Activated CD8-positive, alpha-beta T cell treated with anti-CD3 and anti-CD28 coated beads, Interleukin-2, amount 10 ng/mL, durations not matched to agents 7 days and 5 days (primary cell): ENCODE measurements at regions not wholly inside any gene's neighbourhood (a gene's known extent, or its start where the extent isn't known, plus 50 kb on each side); places are given as distances from the start of the nearest gene placed in this dataset.

Experiments
- ATAC-seq: fragments of 150-1000 bp; cut with Tn5 transposase; one replicate; pipeline ENCODE4 v1.10.0; 2021; ENCODE audit warnings: moderate library complexity
- CTCF ChIA-PET: fragments of 350-600 bp; sonication (Branson Sonifier 250); formaldehyde crosslinking; loops from one replicate; lab custom pipeline; 2021; ENCODE audit warnings: antibody characterized with exemption; lab: Charles Lee
- POLR2A ChIA-PET: fragments of 350-600 bp; sonication (Branson Sonifier 250); formaldehyde crosslinking; loops from one replicate; lab custom pipeline; 2021; ENCODE audit warnings: antibody characterized with exemption; lab: Charles Lee
- DNase-seq: peaks from one replicate; pipeline ENCODE4 v3.0.0-alpha.2; 2020
- H3K27ac Mint-ChIP-seq: one replicate; pipeline ENCODE4 v1.8.0; 2021; ENCODE audit warnings: mild to moderate bottlenecking, mixed read lengths
- H3K27me3 Mint-ChIP-seq: one replicate; pipeline ENCODE4 v1.8.0; 2021; ENCODE audit warnings: low read depth, mixed read lengths
- H3K36me3 Mint-ChIP-seq: one replicate; pipeline ENCODE4 v1.8.0; 2021; ENCODE audit warnings: low read depth, mixed read lengths
- H3K4me1 Mint-ChIP-seq: one replicate; pipeline ENCODE4 v1.8.0; 2021; ENCODE audit warnings: low read depth, mixed read lengths
- H3K4me3 Mint-ChIP-seq: one replicate; pipeline ENCODE4 v1.8.0; 2021; ENCODE audit warnings: mild to moderate bottlenecking, mixed read lengths
- H3K9me3 Mint-ChIP-seq: one replicate; pipeline ENCODE4 v1.8.0; 2022; ENCODE audit warnings: mixed read lengths; ENCODE audit not compliant: insufficient read depth

DNA sequence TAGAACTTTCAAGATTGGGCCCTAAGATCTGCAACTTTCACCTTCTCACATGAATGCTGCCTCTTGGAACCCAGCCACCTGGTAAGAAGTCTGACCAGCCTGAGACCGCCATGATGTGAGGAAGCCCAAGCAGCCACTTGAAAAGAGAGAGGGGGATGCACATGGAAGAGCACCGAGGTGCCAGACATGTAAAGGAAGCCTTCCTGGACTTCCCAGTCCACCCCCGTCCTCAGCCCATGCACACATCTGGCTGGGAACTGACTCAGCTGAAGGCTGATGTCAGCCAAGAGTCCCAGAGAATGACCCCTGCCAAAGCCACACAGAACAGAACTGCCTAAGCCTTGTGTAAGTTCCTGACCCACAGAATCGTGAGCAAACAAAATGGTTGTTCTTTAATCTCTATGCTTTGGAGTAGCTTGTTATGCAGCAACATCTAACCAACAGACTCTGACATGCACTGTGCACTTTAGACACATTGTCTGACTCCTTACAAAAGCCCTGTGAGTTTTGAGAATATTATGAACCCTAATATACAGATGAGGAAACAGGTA, 86.7 kb downstream of the RMI2 start:
- POLR2A ChIA-PET, result interaction anchor here (1.2 kb wide), 1 partner anchor 29 kb away, joined by 3 read pairs; no protein-coding TSS in a partner anchor
- H3K9me3 Mint-ChIP-seq, result no peaks in the 10 kb centered on the region
- ATAC-seq (no peak), DNase-seq (no peak)
- no peaks in the 10 kb centered on the region for H3K4me1 Mint-ChIP-seq
- CTCF ChIA-PET, result interaction anchor here (2.4 kb wide), 1 partner anchor 24 kb away, joined by 9 read pairs; no protein-coding TSS in a partner anchor
- H3K27ac Mint-ChIP-seq, result no peak overlapping the region
- H3K27me3 Mint-ChIP-seq, result peaks cover 3% of the 10 kb centered on the region
- H3K4me3 Mint-ChIP-seq, result no peak overlapping the region
- H3K36me3 Mint-ChIP-seq, result no peaks in the 10 kb centered on the region

DNA sequence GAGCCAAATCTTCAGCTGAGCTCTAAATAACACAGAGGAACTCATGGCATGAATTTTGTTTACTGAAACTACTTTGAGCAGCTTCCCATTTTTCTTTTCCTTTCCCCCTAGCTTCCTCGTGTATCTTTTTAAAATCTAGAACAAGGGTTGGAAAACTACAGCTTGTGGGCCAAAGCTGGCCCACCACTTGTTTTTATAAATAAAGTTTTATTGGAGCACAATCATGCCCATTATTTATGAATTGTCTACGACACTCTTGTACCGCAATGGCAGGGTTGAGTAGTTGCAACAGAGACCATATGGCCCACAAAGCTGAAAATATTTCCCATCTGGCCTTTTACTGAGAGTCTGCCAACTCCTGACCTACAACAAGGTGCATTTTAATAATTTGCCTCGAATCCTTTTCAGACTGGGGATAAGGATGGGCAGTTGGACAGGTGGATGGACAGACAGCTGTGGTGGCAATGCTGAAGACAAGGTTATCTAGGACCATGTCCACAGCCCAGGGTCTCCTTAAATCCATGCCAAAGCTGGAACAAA, 87.7 kb downstream of the RMI2 start:
- DNase-seq (no peak), ATAC-seq (no peak)
- no peaks in the 10 kb centered on the region for H3K36me3 Mint-ChIP-seq
- H3K27me3 Mint-ChIP-seq, result peaks cover 3% of the 10 kb centered on the region
- ChIA-PET CTCF (interaction anchor here (2.1 to 2.4 kb wide), 2 partner anchors 25 to 37 kb away, joined by 4 to 9 read pairs; no protein-coding TSS in a partner anchor), POLR2A (interaction anchor here (1.2 kb wide), 1 partner anchor 28 kb away, joined by 3 read pairs; no protein-coding TSS in a partner anchor)
- no peaks in the 10 kb centered on the region for H3K9me3 Mint-ChIP-seq
- no peaks in the 10 kb centered on the region for H3K4me1 Mint-ChIP-seq
- no peak overlapping the region for H3K4me3 Mint-ChIP-seq
- no peak overlapping the region for H3K27ac Mint-ChIP-seq

DNA sequence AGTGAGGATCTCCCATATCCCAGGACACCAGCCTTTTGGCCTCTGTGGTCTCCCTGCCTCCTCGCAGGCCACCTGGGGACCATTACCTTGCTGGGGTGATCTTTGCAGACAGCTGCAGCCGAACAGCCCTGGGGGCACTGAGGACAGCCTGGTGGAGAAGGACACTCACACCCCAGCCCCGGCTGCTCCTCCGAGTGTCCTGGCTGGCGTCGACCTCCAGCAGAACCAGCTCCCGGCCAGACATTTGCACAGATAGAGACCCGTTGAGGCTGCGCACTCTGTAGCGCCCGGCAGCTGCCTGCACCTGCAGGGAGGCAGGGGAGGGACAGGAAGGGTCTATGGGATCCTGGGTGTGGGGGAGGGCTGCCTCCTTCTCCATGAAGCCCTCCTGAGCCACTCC, 90.3 kb downstream of the RMI2 start:
- DNase-seq, result no peak
- Mint-ChIP-seq H3K27me3 (peaks cover 3% of the 10 kb centered on the region), H3K4me1 (no peaks in the 10 kb centered on the region), H3K4me3 (no peak overlapping the region), H3K36me3 (no peaks in the 10 kb centered on the region), H3K27ac (no peak overlapping the region), H3K9me3 (no peaks in the 10 kb centered on the region)
- POLR2A ChIA-PET, result no interaction called here
- no peak for ATAC-seq
- CTCF ChIA-PET, result interaction anchor here (1.2 kb wide), 1 partner anchor 96 kb away, joined by 3 read pairs; no protein-coding TSS in a partner anchor

DNA sequence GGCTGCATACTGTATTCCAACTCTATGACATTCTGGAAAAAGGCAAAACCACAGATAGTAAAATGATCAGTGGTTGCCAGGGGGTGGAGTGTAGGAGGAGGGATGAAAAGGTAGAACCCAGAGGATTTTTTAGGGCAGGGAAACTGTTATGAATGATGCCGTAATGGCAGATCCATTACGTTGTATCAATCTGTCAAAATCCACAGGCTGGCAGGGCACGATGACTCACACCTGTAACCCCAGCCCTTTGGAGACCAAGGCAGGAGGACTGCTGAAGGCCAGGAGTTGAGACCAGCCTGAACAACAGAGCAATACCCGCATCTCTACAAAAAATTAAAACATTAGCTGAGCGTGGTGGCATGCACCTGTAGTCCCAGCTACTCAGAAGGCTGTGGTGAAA, 91.8 kb downstream of the RMI2 start:
- H3K9me3 Mint-ChIP-seq, result peaks cover 4% of the 10 kb centered on the region
- H3K4me3 Mint-ChIP-seq, result no peak overlapping the region
- ChIA-PET POLR2A (no interaction called here), CTCF (interaction anchor here (1.4 kb wide), 1 partner anchor 95 kb away, joined by 7 read pairs; no protein-coding TSS in a partner anchor)
- H3K36me3 Mint-ChIP-seq, result no peaks in the 10 kb centered on the region
- ATAC-seq (no peak), DNase-seq (no peak)
- H3K4me1 Mint-ChIP-seq, result no peaks in the 10 kb centered on the region
- peaks cover 2% of the 10 kb centered on the region for H3K27me3 Mint-ChIP-seq
- H3K27ac Mint-ChIP-seq, result no peak overlapping the region

DNA sequence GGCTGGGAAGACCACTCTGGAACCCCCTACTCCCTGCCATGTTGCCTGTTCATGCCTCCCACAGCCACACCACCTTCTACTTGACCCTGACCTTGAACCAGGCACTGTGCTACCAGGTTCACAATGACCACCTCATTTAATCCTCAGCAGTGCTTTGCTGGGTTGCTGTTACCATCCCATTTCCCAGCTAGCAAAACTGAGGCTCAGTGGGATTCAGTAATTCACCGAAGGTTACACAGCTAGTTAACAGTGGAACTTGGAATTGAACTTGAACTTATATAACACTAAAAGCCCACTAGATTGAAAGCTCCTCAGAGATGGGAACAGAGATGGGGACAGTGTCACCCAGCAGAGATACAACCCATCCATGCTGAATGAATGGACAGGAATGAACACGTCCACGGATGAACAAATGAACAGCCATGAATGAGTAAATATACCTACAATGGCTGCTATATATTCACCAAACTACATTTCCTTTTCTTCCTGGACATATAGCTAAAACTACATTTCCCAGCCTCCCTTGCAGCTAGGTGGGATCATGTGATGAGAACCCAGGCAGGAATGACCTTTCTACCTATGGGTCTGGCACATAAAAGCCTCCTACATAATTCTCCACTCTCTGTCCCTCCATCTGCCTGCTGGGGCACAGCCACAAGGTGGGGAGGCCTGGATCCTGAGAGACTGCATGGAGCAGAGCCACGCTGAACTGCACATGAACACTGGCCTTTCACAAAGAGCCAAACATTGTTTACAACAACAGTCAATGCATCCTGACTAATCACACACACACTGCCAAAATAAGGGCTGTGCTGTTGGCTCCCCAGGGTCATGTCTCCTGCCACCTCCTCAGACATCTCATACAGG, 94.8 kb downstream of the RMI2 start:
- H3K36me3 Mint-ChIP-seq, result no peaks in the 10 kb centered on the region
- ATAC-seq, result no peak
- CTCF ChIA-PET, result no interaction called here

DNA sequence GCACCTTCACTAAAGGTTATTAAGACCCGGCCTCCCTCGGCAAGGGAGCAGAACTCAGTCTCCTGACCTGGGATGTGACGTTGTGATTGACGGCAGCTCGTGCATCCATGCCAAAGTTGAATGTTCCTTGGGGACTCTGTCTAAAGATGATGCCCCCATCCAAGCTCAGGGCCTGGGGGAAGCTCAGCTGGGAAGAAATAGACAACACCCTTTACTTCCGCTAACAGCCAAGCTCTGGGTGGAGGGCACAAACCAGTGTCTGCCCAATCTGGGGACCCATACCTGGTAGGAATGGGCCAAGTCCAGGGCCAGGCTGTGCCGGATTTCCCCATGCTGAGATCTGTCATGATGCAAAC, 95.4 kb downstream of the RMI2 start:
- DNase-seq, result no peak
- H3K4me3 Mint-ChIP-seq, result no peak overlapping the region
- POLR2A ChIA-PET, result no interaction called here
- H3K36me3 Mint-ChIP-seq, result no peaks in the 10 kb centered on the region
- no peaks in the 10 kb centered on the region for H3K27me3 Mint-ChIP-seq
- H3K27ac Mint-ChIP-seq, result no peak overlapping the region
- CTCF ChIA-PET, result no interaction called here
- H3K9me3 Mint-ChIP-seq, result peaks cover 4% of the 10 kb centered on the region
- no peaks in the 10 kb centered on the region for H3K4me1 Mint-ChIP-seq
- no peak for ATAC-seq

More for the DNA sequence above, 94.8 kb downstream of the RMI2 start:
- peaks cover 4% of the 10 kb centered on the region for H3K9me3 Mint-ChIP-seq
- no peak overlapping the region for H3K4me3 Mint-ChIP-seq
- H3K27ac Mint-ChIP-seq, result no peak overlapping the region
- no peaks in the 10 kb centered on the region for H3K4me1 Mint-ChIP-seq
- POLR2A ChIA-PET, result no interaction called here
- DNase-seq, result no peak
- H3K27me3 Mint-ChIP-seq, result no peaks in the 10 kb centered on the region

DNA sequence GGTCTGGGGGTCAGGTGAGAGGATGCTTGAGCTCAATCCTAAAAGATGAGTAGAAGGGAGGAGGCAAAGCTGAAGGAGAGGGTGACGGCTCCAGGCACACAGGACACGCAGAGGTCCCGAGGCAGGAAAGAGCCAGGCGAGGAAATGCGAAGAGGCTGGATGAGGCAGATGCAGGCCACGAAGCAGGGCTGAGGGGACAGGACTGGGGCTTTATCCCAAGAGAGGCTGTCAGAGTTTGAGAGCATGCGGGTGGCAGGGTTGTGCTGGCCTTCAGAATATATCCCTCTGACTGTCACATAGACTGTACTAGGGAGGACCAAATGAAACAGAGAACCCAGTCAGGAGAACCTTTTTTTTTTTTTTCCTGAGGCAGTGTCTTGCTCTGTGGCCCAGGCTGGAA, 100.2 kb downstream of the RMI2 start:
- Mint-ChIP-seq H3K27ac (no peak overlapping the region), H3K9me3 (peaks cover 4% of the 10 kb centered on the region), H3K36me3 (no peaks in the 10 kb centered on the region), H3K4me1 (no peaks in the 10 kb centered on the region), H3K4me3 (no peak overlapping the region), H3K27me3 (no peaks in the 10 kb centered on the region)
- ATAC-seq, result no peak
- no peak for DNase-seq
- ChIA-PET CTCF (interaction anchor here (1.8 kb wide), 1 partner anchor 37 kb away, joined by 4 read pairs; no protein-coding TSS in a partner anchor), POLR2A (no interaction called here)

DNA sequence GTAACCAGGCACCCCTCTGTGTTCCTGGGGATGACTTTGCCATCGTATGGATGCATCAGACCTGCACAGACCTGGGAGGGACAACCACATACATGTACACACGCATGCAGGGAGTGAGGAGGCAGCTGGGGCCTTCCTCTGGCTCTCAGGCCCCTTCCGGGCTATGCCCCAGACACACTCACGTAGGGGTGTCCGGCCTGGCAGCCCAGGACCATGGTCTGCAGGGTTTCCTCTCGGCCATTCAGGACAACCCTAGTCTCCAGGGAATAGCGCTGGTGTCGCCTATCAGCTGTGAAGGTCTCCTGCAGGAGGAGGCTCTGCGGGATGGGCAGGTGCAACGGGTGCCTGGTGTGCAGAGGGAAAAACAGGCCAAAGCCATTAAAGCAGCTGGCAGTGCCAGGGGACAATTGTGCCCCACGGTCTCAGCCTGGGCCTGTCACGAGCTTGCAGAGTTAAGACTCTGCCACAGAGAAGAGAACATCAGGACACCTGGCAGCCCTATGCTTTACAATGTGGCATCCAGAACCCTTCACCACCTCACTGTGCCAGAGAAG, 101.4 kb downstream of the RMI2 start:
- H3K9me3 Mint-ChIP-seq, result no peaks in the 10 kb centered on the region
- H3K27ac Mint-ChIP-seq, result no peak overlapping the region
- ChIA-PET POLR2A (no interaction called here), CTCF (no interaction called here)
- no peaks in the 10 kb centered on the region for H3K36me3 Mint-ChIP-seq
- DNase-seq (no peak), ATAC-seq (no peak)
- H3K27me3 Mint-ChIP-seq, result no peaks in the 10 kb centered on the region
- H3K4me3 Mint-ChIP-seq, result no peak overlapping the region
- no peaks in the 10 kb centered on the region for H3K4me1 Mint-ChIP-seq

DNA sequence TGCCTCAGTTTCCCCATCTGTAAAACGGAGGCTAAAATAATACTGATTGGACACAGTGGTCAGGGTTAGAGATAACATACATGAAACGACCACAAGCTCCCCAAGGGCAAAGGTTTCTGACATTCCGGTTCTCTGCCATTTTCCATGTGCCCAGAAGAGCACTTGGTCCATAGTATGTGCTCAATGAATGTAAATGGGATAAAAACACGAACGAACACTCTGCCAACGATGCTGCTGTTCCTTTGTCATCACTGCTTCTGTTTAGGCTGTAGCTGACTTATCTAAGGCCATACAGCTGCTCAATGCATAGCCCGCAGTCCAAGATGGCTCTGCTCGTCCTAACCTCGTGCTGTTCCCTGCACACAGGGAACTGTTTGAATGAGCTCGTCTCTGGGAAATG, 102.0 kb downstream of the RMI2 start:
- Mint-ChIP-seq H3K4me3 (no peak overlapping the region), H3K27ac (no peak overlapping the region), H3K27me3 (no peaks in the 10 kb centered on the region), H3K4me1 (no peaks in the 10 kb centered on the region), H3K36me3 (no peaks in the 10 kb centered on the region), H3K9me3 (no peaks in the 10 kb centered on the region)
- ATAC-seq, result no peak
- ChIA-PET CTCF (interaction anchor here (0.9 kb wide), 1 partner anchor 85 kb away, joined by 3 read pairs; no protein-coding TSS in a partner anchor), POLR2A (no interaction called here)
- no peak for DNase-seq

DNA sequence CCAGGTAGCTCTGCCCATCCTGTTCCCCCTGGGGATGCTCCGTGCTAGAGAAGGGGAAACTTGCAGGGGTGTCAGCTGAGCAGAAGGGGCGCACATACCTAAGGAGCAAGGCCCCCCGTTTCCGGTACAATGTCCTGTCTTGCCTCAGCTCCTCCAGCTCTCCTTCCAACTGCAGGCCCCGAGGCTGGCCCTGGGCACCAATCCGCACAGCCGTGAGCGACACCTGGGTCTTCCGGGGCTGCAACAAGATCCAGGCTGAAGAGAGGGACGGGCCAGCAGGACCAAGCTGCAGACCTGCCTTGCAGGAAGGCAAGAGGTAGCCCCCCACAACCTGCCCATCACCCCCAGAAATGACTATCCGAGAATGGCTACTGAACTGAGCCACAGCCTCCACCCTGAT, 102.6 kb downstream of the RMI2 start:
- no peak for ATAC-seq
- ChIA-PET POLR2A (no interaction called here), CTCF (interaction anchor here (0.9 kb wide), 1 partner anchor 84 kb away, joined by 3 read pairs; no protein-coding TSS in a partner anchor)
- Mint-ChIP-seq H3K9me3 (no peaks in the 10 kb centered on the region), H3K4me3 (no peak overlapping the region), H3K4me1 (no peaks in the 10 kb centered on the region), H3K27ac (no peak overlapping the region), H3K27me3 (no peaks in the 10 kb centered on the region), H3K36me3 (no peaks in the 10 kb centered on the region)
- DNase-seq, result no peak

DNA sequence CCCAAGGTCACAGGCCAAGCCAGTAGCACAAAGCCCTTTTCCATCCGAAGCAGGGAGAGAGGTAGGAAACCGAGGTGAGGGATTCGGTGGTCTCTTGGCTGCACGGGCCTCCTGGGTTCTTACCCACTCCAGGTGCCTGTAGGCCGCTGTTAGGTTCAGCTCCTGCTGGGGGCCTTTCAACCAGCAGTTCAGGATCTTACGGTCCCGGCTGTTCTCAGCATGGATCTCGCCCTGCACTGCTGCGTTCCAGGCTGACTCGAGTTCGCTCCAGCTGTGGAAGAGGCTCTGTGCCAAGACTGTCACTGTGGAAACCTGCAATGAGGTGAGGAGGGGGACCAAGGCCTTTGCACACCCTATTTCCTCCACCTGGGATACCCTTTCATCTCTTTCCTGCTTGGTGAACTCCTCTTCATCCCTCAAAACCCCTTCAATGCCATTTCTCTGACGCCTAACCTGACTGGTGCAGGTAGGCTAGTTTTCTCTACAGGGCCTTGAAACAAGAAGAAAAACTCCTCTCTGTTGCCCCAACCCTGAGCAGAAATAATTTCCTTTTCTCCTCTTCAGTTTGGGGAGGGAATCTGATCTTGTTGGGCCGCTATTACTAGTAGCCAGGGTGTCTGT, 103.6 kb downstream of the RMI2 start:
- Mint-ChIP-seq H3K4me3 (no peak overlapping the region), H3K27me3 (no peaks in the 10 kb centered on the region), H3K27ac (no peak overlapping the region), H3K4me1 (no peaks in the 10 kb centered on the region), H3K36me3 (no peaks in the 10 kb centered on the region), H3K9me3 (no peaks in the 10 kb centered on the region)
- ChIA-PET CTCF (no interaction called here), POLR2A (no interaction called here)
- DNase-seq (no peak), ATAC-seq (no peak)
